PC-9 (cell line): ENCODE measurements at regions not wholly inside any gene's neighbourhood (a gene's known extent, or its start where the extent isn't known, plus 50 kb on each side); places are given as distances from the start of the nearest gene placed in this dataset.

Experiments used
- BruUV-seq: library from RNA; stranded (reverse); fragments of 400-500 nt; replicated peaks from 2 replicates; lab custom pipeline; 2021; lab: Mats Ljungman, UMichigan
- CTCF ChIA-PET: fragments of 300-600 bp; sonication (Branson Sonifier 250); formaldehyde crosslinking; loops from one replicate; lab custom pipeline; 2022; ENCODE audit warnings: antibody characterized with exemption; lab: Charles Lee
- POLR2A ChIA-PET: fragments of 300-600 bp; sonication (Branson Sonifier 250); formaldehyde crosslinking; loops from one replicate; lab custom pipeline; 2022; ENCODE audit warnings: antibody characterized with exemption; ENCODE audit not compliant: unreplicated experiment; lab: Charles Lee
- DNase-seq, 2 experiments: peaks; one replicate each; pipeline versions ENCODE4 v3.0.0 to v3.0.0-alpha.2; 2015 to 2022; ENCODE audit warnings: mixed read lengths in 1 of 2
- H2AFZ ChIP-seq: fragments of 200-600 bp; sonication (generic); 2 replicates; pipeline ENCODE4 v1.8.1; 2017; ENCODE audit warnings: antibody characterized with exemption
- H3F3A ChIP-seq: fragments of 200-600 bp; sonication (generic); 2 replicates; pipeline ENCODE4 v1.8.1; 2017; ENCODE audit warnings: antibody characterized with exemption, mild to moderate bottlenecking, low read depth; ENCODE audit not compliant: insufficient read depth
- H3K27ac ChIP-seq: fragments of 200-600 bp; sonication (generic); 2 replicates; pipeline ENCODE4 v1.6.1; 2016; ENCODE audit warnings: mixed run types
- H3K27me3 ChIP-seq: fragments of 200-600 bp; sonication (generic); 2 replicates; pipeline ENCODE4 v1.6.1; 2016; ENCODE audit warnings: low read depth, mixed run types; ENCODE audit not compliant: insufficient read depth
- H3K36me3 ChIP-seq: fragments of 200-600 bp; sonication (generic); 2 replicates; pipeline ENCODE4 v1.6.1; 2016; ENCODE audit warnings: low read depth, mixed run types
- H3K4me1 ChIP-seq: fragments of 200-600 bp; sonication (generic); replicated peaks from 2 replicates; pipeline ENCODE4 v1.6.1; 2016; ENCODE audit warnings: mixed run types; ENCODE audit not compliant: insufficient read depth
- H3K4me2 ChIP-seq: fragments of 200-600 bp; sonication (generic); 2 replicates; pipeline ENCODE4 v1.6.1; 2017; ENCODE audit warnings: mixed run types
- H3K4me3 ChIP-seq: fragments of 200-600 bp; sonication (generic); 2 replicates; pipeline ENCODE4 v1.6.1; 2016; ENCODE audit warnings: mixed run types
- H3K79me2 ChIP-seq: fragments of 200-600 bp; sonication (generic); 2 replicates; pipeline ENCODE4 v1.6.1; 2017; ENCODE audit warnings: low read depth, mixed run types
- H3K9me2 ChIP-seq: fragments of 200-600 bp; sonication (generic); 2 replicates; pipeline ENCODE4 v1.8.1; 2017; ENCODE audit warnings: mild to moderate bottlenecking; ENCODE audit not compliant: insufficient read depth
- H3K9me3 ChIP-seq: fragments of 200-600 bp; sonication (generic); 2 replicates; pipeline ENCODE4 v1.8.1; 2016; ENCODE audit warnings: low read depth; ENCODE audit not compliant: insufficient read depth
- H4K20me1 ChIP-seq: fragments of 200-600 bp; sonication (generic); 2 replicates; pipeline ENCODE4 v1.8.1; 2017; ENCODE audit not compliant: insufficient read depth
- EZH2 ChIP-seq: fragments of 200-600 bp; sonication (generic); IDR thresholded peaks from 2 replicates; pipeline ENCODE4 v1.8.0; 2017; ENCODE audit warnings: antibody characterized with exemption, low read depth
- intact Hi-C: fragments of 100-400 bp; cut with micrococcal nuclease; formaldehyde crosslinking; loops from one replicate; pipeline ENCODE4 v1.10.0; 2022; ENCODE audit not compliant: unreplicated experiment
- TF ChIP-seq, protein P1 (sequence below): fragments of 200-600 bp; sonication (generic); conservative IDR thresholded peaks from 2 replicates; pipeline ENCODE4 v1.6.1; 2017; ENCODE audit warnings: mixed run types, antibody characterized with exemption, mild to moderate bottlenecking, moderate library complexity

DNA sequence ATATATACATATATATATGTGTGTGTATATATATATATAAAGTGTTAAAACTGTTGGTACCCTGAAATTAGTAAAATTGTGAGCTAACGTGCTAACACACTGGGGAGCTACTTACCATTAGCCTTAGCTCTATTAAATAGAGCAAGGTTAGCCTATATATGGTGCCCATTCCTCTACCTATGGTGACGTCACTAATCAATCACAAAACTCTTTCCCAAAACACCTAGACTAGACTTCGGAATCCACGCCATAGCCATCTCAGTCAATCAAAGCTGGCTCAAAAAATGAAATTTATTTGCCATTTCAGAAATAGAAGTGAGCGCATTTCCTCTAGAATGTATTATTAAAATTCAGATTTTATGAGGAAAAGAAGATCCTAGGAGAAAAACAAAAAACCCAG, 229.0 kb upstream of the TENM3 start:
- intact Hi-C loops: loop anchor here (5.0 kb wide), 1 partner anchor 907 kb away; no protein-coding TSS in a partner anchor

DNA sequence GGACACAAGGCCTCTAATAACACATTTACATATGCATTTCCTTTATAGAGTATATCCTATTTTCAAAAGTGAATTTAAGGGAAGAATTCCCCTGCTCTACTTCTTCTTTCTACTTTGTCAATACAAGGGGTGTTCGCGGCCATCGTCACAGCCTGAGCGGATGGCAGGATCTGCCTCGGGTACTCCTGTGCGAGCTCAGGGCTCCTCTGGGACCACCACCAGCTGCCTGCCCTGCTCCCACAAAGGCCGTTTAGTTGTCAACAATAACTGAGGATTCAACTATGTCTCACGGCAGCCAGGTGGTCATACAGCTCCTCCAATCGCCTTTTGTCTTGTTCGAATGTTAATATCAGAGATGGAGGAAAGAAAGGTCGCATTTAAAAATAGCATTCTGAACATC, 228.2 kb upstream of the TENM3 start:
- BruUV-seq: no TSS peak
- Histone ChIP-seq H3K27me3 (no peaks in the 10 kb centered on the region), H3K27ac (no peak overlapping the region), H4K20me1 (no peaks in the 10 kb centered on the region), H3K9me2 (no peaks in the 10 kb centered on the region), H3K4me1 (no peaks in the 10 kb centered on the region), H3K36me3 (no peaks in the 10 kb centered on the region), H3K9me3 (no peaks in the 10 kb centered on the region), H2AFZ (no peak overlapping the region), H3F3A (no peaks in the 10 kb centered on the region), H3K4me2 (no peak overlapping the region), H3K4me3 (no peak overlapping the region), H3K79me2 (no peaks in the 10 kb centered on the region)
- CTCF ChIA-PET: no interaction called here
- DNase-seq: no peak
- POLR2A ChIA-PET: no interaction called here
- no peak for TF ChIP-seq EZH2
- TF ChIP-seq, protein P1, sequence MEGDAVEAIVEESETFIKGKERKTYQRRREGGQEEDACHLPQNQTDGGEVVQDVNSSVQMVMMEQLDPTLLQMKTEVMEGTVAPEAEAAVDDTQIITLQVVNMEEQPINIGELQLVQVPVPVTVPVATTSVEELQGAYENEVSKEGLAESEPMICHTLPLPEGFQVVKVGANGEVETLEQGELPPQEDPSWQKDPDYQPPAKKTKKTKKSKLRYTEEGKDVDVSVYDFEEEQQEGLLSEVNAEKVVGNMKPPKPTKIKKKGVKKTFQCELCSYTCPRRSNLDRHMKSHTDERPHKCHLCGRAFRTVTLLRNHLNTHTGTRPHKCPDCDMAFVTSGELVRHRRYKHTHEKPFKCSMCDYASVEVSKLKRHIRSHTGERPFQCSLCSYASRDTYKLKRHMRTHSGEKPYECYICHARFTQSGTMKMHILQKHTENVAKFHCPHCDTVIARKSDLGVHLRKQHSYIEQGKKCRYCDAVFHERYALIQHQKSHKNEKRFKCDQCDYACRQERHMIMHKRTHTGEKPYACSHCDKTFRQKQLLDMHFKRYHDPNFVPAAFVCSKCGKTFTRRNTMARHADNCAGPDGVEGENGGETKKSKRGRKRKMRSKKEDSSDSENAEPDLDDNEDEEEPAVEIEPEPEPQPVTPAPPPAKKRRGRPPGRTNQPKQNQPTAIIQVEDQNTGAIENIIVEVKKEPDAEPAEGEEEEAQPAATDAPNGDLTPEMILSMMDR: no peak
- intact Hi-C loops: no loop called here

More for the DNA sequence above, 229.0 kb upstream of the TENM3 start:
- Histone ChIP-seq H3F3A (no peaks in the 10 kb centered on the region), H3K36me3 (no peaks in the 10 kb centered on the region), H3K9me3 (no peaks in the 10 kb centered on the region), H3K4me2 (no peak overlapping the region), H3K27ac (no peak overlapping the region), H3K79me2 (no peaks in the 10 kb centered on the region), H4K20me1 (no peaks in the 10 kb centered on the region), H3K9me2 (no peaks in the 10 kb centered on the region), H3K27me3 (no peaks in the 10 kb centered on the region), H2AFZ (no peak overlapping the region), H3K4me3 (no peak overlapping the region), H3K4me1 (no peaks in the 10 kb centered on the region)
- POLR2A ChIA-PET: no interaction called here
- no peak for DNase-seq
- no peak for TF ChIP-seq EZH2
- TF ChIP-seq, protein P1: no peak
- no TSS peak for BruUV-seq
- CTCF ChIA-PET: no interaction called here

DNA sequence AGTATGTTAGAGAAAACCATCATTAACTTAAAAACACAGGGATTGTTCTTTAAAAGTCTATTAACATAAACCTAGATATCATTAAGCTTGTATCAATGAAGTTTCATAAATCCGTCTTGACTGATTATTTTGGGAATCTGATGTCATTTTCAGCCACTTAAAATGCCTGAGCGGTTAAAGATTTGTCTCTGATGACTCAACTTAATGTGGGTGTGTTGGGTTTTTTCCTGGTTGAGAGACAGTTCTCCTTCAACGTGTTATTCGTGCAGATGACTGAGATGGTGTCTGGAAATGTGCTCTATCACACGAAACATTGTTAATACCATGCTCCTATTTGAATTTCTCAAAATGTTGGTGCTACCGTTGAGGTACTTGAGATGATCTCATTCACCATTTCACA, 227.3 kb upstream of the TENM3 start:
- no TSS peak for BruUV-seq
- intact Hi-C loops: no loop called here
- H3K79me2 ChIP-seq: no peaks in the 10 kb centered on the region
- H3K27me3 ChIP-seq: no peaks in the 10 kb centered on the region
- CTCF ChIA-PET: no interaction called here
- no peaks in the 10 kb centered on the region for H4K20me1 ChIP-seq
- H3K4me1 ChIP-seq: no peaks in the 10 kb centered on the region
- no peaks in the 10 kb centered on the region for H3F3A ChIP-seq
- no peaks in the 10 kb centered on the region for H3K9me2 ChIP-seq
- H3K4me2 ChIP-seq: no peak overlapping the region
- H3K36me3 ChIP-seq: no peaks in the 10 kb centered on the region
- no peak overlapping the region for H3K27ac ChIP-seq
- POLR2A ChIA-PET: no interaction called here
- H3K4me3 ChIP-seq: no peak overlapping the region
- no peak for TF ChIP-seq EZH2
- TF ChIP-seq, protein P1: no peak
- no peak for DNase-seq
- H2AFZ ChIP-seq: no peak overlapping the region
- H3K9me3 ChIP-seq: no peaks in the 10 kb centered on the region
